ENCODE measurements at regions not wholly inside any gene's neighbourhood (a gene's known extent, or its start where the extent isn't known, plus 50 kb on each side); places are given as distances from the start of the nearest gene placed in this dataset.
"Not testable (repeated sequence)": the region's sequence is repeated elsewhere in the genome, so short reads cannot be mapped to it uniquely, and the experiment has no call there.

GRCh38 chr10:42883993-42884983 lies 101.7 kb downstream of the BMS1 start:
- no peak for DNase-seq (ENCODE audit: low spot score)

GRCh38 chr10:42885491-42886270 lies 103.1 kb downstream of the BMS1 start:
- DNase-seq (ENCODE audit: low spot score): no peak

GRCh38 chr10:42887734-42888503 lies 105.3 kb downstream of the BMS1 start:
- no peak for DNase-seq (ENCODE audit: low spot score)

GRCh38 chr10:42888504-42889095 lies 106.0 kb downstream of the BMS1 start:
- DNase-seq (ENCODE audit: low spot score): no peak

- DNase-seq (ENCODE audit: low spot score): no peak
Observed at GRCh38 chr10:42896735-42897134, 114.1 kb downstream of the BMS1 start.

- no peak for DNase-seq (ENCODE audit: low spot score)
Observed at GRCh38 chr10:42898037-42898960, 115.7 kb downstream of the BMS1 start.

- no peak for DNase-seq (ENCODE audit: low spot score)
Observed at GRCh38 chr10:42899036-42899435, 116.4 kb downstream of the BMS1 start.

DNA sequence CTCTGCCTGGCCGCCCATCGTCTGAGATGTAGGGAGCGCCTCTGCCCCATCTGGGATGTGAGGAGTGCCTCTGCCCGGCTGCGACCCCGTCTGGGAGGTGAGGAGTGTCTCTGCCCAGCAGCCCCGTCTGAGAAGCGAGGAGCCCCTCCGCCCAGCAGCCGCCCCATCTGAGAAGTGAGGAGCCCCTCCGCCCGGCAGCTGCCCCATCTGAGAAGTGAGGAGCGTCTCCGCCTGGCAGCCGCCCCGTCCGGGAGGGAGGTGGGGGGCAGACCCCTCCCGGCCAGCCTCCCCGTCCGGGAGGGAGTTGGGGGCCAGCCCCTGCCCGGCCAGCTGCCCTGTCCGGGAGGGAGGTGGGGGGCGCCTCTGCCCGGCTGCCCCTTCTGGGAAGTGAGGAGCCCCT lies 117.8 kb downstream of the BMS1 start:
- DNase-seq (ENCODE audit: low spot score): not testable (repeated sequence)

DNA sequence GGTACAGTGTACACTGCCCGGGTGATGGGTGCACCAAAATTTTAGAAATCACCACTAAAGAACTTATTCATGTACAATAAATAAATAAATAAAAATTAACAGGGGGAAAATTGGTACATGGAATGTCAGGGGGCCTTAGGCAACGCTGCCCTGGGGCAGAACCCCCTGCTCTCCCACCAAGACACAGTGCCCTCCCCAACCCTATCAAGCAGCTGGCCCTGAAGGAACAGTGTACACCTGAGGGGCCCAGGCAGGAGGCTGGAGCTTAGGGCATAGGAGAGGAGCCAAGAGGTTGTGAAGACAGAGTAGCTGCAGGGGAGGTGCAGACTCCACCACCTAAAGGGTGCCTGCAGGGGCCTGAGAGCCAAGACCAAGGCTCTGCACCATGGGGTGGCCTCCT lies 128.8 kb downstream of the BMS1 start:
- no peak for DNase-seq (ENCODE audit: low spot score)

DNA sequence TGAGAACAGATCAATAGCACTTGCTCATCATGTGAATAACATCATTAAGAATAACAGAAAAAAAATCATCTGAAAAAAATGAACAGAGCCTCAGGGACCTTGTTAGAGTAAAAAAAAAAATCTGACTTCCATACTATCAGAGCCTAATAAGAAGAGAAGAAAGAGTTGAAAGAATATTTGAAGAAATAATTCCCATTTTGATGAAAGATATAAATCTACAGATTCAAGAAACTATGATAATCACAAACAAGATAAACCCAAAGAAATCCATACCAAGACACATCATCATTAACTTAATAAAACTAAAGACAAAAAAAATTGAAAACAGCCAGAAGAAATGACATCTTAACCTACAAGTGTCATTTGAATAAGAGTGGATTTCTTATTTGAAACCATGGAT lies 134.4 kb downstream of the BMS1 start:
- DNase-seq (ENCODE audit: low spot score): no peak

GRCh38 chr10:42917821-42918220 lies 135.2 kb downstream of the BMS1 start:
- DNase-seq (ENCODE audit: low spot score): no peak

DNA sequence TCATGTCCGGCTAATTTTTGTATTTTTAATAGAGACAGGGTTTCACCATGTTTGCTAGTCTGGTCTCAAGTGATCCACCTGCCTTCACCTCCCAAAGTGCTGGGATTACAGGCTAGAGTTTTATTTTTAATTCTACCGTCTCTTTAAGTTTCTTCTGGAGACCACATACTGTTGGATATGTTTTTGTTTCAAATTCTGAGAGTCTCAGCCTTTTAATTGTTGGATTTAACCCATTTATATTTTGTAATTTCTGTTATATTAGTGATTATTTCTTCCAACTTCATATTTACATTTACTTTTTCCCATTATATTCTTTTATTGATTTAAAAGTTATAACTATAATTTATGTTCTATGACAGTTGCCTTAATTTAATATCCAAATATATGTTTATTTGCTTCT lies 139.4 kb downstream of the BMS1 start:
- DNase-seq (ENCODE audit: low spot score): no peak

GRCh38 chr10:42924484-42924883 lies 141.9 kb downstream of the BMS1 start:
- DNase-seq (ENCODE audit: low spot score): no peak

- DNase-seq (ENCODE audit: low spot score): peak; percentile 13
Observed at GRCh38 chr10:42926843-42927242, 144.2 kb downstream of the BMS1 start.

DNA sequence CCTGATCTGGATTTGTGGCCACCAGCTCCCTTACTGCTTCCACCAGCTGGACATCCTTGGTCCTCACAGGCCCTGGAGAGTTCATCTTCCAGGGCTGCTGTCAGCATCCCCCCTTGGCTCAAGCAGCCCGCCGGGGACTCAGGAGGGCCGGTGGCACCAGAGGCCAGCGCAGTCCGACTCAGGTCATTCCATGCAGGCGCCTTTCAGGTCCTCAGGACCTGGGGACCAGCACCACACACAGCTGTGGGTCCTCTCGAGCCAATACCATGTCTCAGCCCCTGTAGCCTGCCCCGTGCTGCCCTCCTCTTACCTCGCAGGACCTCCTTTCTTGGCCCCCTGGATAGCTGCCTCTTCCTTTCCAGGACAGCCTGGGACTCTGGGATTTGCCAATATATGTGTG lies 145.5 kb downstream of the BMS1 start:
- no peak for DNase-seq (ENCODE audit: low spot score)

GRCh38 chr10:42929236-42929635 lies 146.6 kb downstream of the BMS1 start:
- DNase-seq (ENCODE audit: low spot score): no peak

- no peak for DNase-seq (ENCODE audit: low spot score)
Observed at GRCh38 chr10:42929993-42930392, 146.9 kb upstream of the RET start.

DNA sequence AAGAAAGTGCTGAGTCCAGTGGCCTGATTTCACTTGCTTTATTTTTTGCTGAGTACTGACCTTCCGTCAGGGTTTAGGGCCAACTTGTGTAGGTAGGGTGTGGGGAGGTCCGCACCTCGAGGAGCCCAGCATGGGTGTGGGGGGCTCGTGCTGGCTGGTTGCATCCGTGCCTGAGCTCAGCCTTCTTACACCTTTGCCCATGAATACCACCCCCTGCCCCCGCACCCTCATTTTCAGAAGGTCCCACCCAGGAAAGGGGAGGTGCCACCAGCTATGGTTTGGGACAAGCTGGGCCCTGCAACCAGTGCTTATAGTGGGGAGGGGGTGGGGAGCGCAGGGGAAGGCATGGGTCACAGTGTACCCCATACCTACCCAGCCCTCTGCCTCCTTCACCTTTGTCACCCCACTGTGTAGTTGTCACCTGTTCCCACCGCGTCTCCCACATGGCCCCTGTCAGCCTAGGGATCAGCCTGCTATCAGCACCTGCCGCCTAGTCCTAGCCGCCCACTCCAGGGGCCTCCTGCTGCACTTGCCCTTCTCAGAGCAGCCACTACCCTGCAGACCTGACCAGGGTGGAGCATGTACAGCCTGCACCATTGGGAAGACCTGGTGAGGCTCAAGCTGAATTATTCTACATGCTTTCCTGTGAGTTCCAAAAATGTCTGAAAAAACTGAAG lies 146.2 kb upstream of the RET start:
- no peak for DNase-seq (ENCODE audit: low spot score)

- DNase-seq (ENCODE audit: low spot score): no peak
Observed at GRCh38 chr10:42932116-42932515, 144.8 kb upstream of the RET start.

GRCh38 chr10:42932735-42933447 lies 144.0 kb upstream of the RET start:
- DNase-seq (ENCODE audit: low spot score): no peak
